ENCODE measurements at regions not wholly inside any gene's neighbourhood (a gene's known extent, or its start where the extent isn't known, plus 50 kb on each side); places are given as distances from the start of the nearest gene placed in this dataset.

GRCh38 chr10:64062793-64063192, 541.6 kb downstream of the REEP3 start:
- DNase-seq (ENCODE audit: extremely low read depth in 1 of 2, low read depth in 1 of 2), result no peak

DNA sequence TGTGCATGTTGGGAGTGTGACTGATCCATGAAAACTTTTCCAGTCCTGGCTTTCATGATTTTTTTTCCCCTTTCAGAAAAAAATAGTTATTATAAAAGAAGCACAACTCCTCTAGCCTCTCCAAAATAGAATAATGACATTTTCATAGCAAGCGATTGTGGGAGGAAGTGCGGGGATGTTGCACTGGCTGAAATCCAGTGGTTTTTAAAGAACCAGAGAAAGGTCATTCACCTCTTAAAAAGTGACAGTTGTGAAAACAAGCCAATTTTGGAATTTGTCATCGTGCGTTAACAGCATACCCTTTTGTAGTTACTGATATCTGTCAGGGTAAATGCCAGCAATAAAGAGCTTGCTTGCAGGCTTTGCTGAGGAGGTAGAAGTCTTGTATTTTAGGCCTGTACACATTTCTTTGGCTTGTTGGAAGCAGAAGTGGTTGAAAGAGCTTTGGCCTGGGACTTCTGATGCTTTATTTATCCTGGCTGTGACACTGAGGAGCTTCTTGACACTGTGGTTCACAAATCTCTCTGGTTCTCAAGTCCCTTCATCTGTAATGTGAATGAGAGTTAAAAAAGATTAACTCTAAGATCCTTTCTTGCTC, 545.9 kb downstream of the REEP3 start:
- DNase-seq (ENCODE audit: extremely low read depth in 1 of 2, low read depth in 1 of 2), result no peak

DNA sequence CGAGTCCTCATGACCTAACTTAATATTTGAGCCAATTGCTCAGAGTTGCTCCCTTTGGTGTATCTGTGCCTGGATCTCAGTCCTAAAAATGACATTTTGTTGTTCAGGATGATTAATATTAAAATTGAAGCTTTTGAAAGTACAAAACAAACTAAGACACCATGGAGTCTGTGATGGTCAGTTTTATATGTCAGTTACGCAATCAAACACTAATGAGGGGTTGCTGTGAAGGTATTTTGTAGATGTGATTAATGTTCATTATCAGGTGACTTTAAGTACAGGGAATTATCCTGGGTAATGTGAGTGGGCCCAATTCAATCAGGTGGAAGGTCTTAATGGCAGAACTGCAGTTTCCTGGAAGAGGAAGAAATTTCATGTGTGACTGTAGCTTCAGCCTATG, 546.7 kb downstream of the REEP3 start:
- DNase-seq (ENCODE audit: extremely low read depth in 1 of 2, low read depth in 1 of 2), result no peak

DNA sequence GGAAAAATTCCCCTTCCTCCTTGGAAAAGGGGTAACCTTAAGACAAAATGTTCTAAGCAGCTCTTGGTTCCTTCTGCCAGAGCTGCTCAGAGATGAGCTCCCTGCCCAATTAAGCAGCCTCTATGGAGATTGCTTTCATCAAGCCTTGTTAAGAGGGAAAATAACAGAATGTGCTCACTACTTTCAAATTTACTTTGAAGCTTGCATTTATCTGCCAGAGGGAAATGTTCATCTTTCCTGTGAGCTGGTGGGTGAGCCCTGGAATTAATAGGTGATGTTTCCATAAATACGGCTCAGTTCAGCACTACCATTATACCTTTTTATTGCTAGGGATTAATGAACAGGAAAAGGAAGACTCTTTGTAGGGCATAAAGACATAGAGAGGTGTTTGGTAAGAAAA, 549.0 kb downstream of the REEP3 start:
- DNase-seq (ENCODE audit: extremely low read depth in 1 of 2, low read depth in 1 of 2), result no peak

- no peak for DNase-seq (ENCODE audit: extremely low read depth in 1 of 2, low read depth in 1 of 2)
These were observed 550.0 kb downstream of the REEP3 start for GRCh38 chr10:64071218-64071617.

DNA sequence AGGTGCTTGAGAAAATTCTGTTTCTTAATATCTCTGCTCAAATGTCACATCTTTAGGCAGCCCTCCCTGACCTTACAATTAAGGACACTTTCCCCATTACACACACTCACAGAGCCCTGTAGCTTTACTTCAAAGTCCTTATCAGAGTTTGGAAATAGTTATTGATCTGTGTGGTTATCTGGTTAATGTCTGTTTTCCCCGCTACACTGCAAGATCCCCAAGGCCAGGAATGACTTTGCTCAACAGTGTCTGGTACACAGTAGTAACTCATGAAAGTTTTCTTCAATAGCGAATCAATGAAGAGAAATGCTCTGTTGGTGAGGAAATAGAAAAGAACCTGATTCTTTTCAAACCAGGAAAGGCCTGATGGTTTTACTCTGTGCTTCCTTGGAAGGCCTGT, 554.4 kb downstream of the REEP3 start:
- no peak for DNase-seq (ENCODE audit: extremely low read depth in 1 of 2, low read depth in 1 of 2)

DNA sequence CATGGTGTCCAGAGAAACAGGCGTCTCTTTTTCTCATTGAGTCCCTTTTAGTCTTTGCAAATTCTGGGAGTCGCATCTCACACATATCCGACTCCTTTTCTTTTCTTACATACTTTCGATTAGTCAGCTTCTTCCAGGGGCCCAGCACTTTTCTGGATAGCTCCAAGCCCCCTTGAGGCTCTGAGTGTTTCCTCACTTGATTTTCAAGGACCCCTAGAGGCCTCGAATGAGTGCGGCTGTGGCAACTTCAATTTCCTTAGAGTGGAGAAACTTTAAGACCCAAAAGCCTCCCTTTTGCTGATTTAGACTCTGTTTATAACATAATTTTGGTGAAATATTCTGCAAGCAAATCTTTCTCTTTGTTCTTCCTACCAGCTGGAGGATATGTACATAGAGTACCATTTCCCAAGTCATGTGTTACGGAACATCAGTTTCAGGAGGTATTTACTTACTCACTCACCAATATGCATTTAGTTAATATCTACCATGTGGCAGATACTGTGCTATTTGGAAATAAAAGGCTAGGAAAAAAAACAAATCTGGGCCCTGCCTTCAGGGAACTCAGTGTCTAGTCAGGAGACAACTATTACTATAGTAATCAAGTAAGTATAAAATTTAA, 555.2 kb downstream of the REEP3 start:
- DNase-seq (ENCODE audit: extremely low read depth in 1 of 2, low read depth in 1 of 2), result no peak

- no peak for DNase-seq (ENCODE audit: extremely low read depth in 1 of 2, low read depth in 1 of 2)
These were observed 558.1 kb downstream of the REEP3 start for GRCh38 chr10:64079341-64079740.

DNA sequence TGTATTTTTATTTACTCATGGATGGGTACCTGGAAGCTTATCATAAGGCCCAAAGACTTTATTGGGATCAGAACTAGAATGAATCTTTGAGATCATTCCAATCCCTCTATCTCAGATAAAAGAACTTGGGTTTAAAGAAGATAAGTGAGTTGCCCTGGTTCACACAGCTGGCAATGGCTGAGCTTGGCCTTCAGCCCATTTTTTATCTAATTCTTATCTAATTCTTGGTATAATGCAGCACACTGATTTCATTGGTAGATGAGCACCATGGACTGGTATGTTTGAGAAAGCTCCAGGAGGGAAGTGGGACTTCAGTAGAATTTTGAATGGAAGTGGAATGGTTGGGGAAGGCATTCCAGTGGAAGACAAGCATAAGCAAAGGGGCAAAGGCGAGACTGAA, 558.9 kb downstream of the REEP3 start:
- no peak for DNase-seq (ENCODE audit: extremely low read depth in 1 of 2, low read depth in 1 of 2)

DNA sequence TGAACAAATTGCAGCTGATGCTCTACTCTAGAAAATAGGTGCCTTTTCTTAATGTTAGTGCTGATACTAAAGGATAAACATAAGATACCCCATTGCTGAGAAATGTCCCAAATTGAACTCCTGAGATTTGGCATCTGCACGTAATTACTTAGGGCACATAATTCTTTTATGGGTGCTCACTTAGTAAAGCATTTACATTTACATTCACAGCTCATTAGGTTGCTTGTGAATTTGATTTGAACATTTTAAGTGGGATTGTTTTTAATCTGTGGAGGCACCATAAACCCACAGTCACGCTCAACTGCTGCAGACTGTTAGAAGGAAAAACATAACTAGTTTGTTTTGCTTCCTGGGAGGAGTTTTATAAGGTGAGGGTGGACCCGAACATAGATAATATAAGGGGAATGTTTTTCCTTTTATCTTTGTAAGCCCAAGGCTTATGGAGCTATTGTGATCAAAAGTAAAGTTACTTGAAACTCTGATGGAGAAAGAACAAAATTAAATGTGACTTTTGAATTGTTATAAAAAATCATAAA, 560.8 kb downstream of the REEP3 start:
- no peak for DNase-seq (ENCODE audit: extremely low read depth in 1 of 2, low read depth in 1 of 2)

- DNase-seq (ENCODE audit: extremely low read depth in 1 of 2, low read depth in 1 of 2), result no peak
These were observed 565.0 kb downstream of the REEP3 start for GRCh38 chr10:64086083-64086767.

GRCh38 chr10:64089648-64090047, 568.4 kb downstream of the REEP3 start:
- no peak for DNase-seq (ENCODE audit: extremely low read depth in 1 of 2, low read depth in 1 of 2)

DNA sequence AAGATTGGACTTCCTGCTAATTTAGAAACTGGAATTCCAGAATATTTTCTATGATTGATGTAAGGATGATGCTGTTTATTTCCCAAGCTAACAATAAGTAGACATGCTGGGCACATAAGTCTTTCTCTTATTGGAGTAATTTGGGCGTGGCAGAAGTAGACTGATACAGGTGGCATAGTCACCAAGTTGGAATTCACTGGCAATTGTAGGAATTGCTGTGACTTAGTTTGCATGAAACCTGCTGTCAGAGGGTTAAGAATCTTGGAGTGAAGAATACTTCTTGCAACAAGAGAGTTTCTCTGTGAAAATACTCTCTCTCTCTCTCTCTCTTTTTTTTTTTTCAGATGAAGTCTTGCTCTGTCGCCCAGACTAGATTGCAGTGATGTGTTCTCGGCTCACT, 569.7 kb downstream of the REEP3 start:
- DNase-seq (ENCODE audit: extremely low read depth in 1 of 2, low read depth in 1 of 2), result no peak

- no peak for DNase-seq (ENCODE audit: extremely low read depth in 1 of 2, low read depth in 1 of 2)
These were observed 570.7 kb downstream of the REEP3 start for GRCh38 chr10:64091897-64092296.

- DNase-seq (ENCODE audit: extremely low read depth in 1 of 2, low read depth in 1 of 2), result no peak
These were observed 572.1 kb downstream of the REEP3 start for GRCh38 chr10:64093304-64093703.

DNA sequence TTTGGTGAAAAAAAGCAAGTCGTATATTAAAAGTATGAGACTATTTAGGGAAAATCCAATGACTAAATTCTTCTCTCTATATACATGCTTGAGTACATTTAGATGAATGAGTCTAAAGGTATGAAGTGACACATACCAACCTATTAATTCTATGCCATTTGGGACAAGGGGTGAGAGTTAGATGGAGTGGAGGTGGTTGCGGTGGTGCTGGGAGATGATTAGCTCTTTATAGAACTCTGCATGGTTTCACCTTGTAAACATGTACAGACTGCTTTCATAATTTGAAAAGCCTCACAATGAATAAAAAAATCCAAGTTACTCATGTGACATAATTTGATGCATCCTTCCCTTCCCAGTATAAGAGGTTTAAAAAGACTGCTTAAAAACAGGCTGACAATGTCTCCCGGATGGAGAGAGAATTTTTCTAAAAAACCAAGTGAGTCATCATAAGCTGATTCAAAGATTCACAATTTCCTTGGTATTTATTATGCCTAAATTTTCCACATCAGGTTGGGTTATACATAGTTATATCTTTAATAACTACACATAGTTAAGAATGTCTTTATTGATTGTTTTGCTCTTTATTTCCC, 572.8 kb downstream of the REEP3 start:
- no peak for DNase-seq (ENCODE audit: extremely low read depth in 1 of 2, low read depth in 1 of 2)

DNA sequence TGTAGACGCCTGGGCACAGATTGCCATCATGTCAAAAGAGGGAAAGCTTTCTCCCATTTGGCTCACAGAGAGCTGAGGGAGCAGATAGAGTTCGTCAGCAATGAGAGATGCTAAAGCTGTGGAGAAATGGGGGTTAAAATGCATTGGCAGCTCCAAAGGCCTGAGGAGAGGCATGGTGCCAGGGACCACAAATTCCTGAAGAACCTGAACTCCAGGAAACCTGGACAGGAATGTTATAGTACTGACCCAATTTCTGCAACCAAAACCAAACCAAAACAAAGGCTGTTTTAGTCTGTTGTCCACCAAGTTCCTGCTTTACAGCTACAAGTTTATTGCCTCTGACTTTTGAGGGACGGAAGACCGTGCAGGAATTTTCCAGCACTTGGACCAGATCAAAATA, 575.7 kb downstream of the REEP3 start:
- no peak for DNase-seq (ENCODE audit: extremely low read depth in 1 of 2, low read depth in 1 of 2)

DNA sequence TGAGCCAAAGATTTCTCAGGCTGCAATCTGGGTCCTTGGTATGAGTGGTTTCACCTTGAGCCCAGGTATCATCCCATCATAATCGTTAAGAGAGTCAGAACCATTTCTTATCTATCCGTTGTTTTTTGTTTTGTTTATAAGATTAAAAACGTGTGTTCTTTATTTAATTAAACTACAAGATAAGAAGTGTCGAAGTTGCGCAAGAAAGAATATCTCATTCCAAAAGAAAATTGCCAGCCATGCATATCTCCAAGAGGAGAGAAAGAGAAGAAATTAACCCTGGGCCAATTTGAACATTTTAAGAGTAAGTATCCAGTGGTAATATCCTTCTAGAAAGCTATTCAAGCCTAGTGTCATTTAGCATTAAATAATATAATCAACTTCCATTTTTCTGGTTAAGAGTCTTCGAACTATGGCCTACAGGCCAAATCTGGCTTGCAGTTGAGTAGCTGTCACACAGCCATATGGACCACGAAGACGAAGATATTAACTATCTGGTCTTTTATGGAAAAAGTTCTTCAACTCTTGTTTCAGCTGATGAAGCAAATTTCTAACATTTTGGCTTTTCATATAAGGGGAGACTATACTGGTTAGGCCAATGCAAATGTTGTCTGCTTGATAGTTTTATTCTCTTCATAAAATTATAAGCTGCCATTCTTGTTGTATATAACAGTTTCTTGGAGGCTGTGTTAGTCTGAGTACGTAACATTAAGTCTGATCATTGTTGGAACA, 576.4 kb downstream of the REEP3 start:
- no peak for DNase-seq (ENCODE audit: extremely low read depth in 1 of 2, low read depth in 1 of 2)

GRCh38 chr10:64098994-64099393, 577.8 kb downstream of the REEP3 start:
- DNase-seq (ENCODE audit: extremely low read depth in 1 of 2, low read depth in 1 of 2), result no peak

DNA sequence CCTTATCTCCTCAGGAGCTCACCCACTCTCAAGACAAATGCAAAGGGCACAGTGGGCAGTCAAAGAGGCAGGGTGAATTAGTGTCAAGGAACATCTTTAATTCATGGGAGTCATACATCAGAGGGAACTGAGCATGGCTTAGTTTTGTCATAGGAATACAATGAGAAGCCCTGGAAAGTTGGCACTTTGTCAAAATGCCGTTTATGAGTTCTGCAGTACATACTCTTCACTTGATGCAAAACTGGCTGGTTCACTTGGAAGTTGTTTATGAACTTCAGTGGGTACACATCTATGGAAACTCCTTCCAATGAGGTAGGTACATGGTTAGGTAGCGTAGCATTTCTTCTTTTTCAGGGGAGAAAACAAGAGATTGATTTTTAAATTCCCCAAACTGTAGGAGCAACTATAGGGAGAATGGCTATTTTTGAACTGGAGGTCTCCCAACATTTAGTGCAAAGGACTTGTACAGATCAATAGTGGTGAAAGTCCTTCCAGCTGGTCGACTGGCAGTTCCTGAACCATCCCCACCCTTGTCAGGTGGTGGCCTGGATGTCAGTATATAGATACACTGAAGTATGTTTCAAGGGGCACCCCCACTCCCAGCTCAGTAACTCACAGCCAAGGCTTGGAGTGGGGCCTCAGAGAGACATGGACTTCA, 580.5 kb downstream of the REEP3 start:
- DNase-seq (ENCODE audit: extremely low read depth in 1 of 2, low read depth in 1 of 2), result no peak

DNA sequence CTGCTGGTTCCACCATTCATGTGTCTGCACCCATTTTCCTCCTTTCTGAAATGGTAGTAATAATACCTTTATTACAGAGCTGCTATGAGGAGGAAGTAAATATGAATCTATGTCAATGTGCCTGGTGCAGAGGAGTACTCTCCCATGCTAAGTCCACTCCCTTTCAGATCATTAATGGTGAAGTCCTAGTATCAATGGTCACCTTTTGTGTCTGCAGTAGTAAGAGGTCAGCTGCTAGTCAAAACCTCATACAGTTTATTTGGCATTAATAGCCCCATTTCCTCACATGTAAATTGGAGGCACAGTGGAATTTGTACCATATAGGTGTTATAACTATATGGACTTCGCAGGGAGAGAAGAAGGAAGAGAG, 581.0 kb downstream of the REEP3 start:
- DNase-seq (ENCODE audit: extremely low read depth in 1 of 2, low read depth in 1 of 2), result no peak

Data from activated CD8-positive, alpha-beta memory T cell treated with anti-CD3 and anti-CD28 coated beads for 1 hour (primary cell).